IMR-90 (cell line): ENCODE measurements at regions not wholly inside any gene's neighbourhood (a gene's known extent, or its start where the extent isn't known, plus 50 kb on each side); places are given as distances from the start of the nearest gene placed in this dataset.

Source experiments
- CEBPB ChIP-seq: IDR thresholded peaks from 2 replicates; pipeline ENCODE4 v1.6.1; 2012; ENCODE audit warnings: low read depth, low read length, improper control_type of control experiment
- FOS ChIP-seq: fragments of 150-350 bp; IDR thresholded peaks from 2 replicates; pipeline ENCODE4 v1.6.1; 2016; ENCODE audit warnings: low read depth, low read length
- MAZ ChIP-seq: IDR thresholded peaks from 2 replicates; pipeline ENCODE4 v1.6.1; 2012; ENCODE audit warnings: low read depth, mild to moderate bottlenecking, low read length, improper control_type of control experiment, moderate library complexity, borderline replicate concordance
- POLR2A ChIP-seq: IDR thresholded peaks from 2 replicates; pipeline ENCODE4 v1.6.1; 2012; ENCODE audit warnings: mild to moderate bottlenecking, low read depth, low read length
- RAD21 ChIP-seq: IDR thresholded peaks from 2 replicates; pipeline ENCODE4 v1.6.1; 2012; ENCODE audit warnings: low read length, improper control_type of control experiment
- SMC3 ChIP-seq: fragments of 150-350 bp; IDR thresholded peaks from 2 replicates; pipeline ENCODE4 v1.6.1; 2016; ENCODE audit warnings: low read depth, mild to moderate bottlenecking, antibody characterized with exemption, low read length, moderate library complexity
- TF ChIP-seq, protein P1 (sequence below): conservative IDR thresholded peaks from 2 replicates; pipeline ENCODE4 v1.5.1; 2012; ENCODE audit warnings: mild to moderate bottlenecking, low read depth, low read length, improper control_type of control experiment
- TF ChIP-seq, protein P2 (sequence below): fragments of 150-350 bp; IDR thresholded peaks from 2 replicates; pipeline ENCODE4 v1.6.1; 2017; ENCODE audit warnings: mild to moderate bottlenecking, antibody characterized with exemption, low read length, low read depth

DNA sequence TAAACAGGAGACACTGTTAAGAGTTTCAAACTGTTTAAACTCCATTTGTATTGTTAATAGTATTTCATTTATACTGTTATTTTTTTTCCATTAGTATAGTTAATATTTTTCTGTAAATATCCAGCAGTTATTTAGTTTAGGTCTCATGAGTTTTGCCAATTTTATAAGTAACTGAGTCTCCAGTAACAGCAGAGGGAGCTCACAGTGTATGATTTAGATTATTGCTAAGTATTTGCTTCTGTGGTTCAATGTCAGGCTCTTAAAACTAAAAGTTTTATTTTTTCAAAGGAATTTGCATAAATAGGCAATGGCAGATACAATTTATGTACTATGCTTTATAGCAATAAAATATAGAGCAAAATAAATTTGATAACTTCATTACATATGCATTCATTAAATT, 209.7 kb downstream of the ATXN7L3B start:
- TF ChIP-seq, protein P1, sequence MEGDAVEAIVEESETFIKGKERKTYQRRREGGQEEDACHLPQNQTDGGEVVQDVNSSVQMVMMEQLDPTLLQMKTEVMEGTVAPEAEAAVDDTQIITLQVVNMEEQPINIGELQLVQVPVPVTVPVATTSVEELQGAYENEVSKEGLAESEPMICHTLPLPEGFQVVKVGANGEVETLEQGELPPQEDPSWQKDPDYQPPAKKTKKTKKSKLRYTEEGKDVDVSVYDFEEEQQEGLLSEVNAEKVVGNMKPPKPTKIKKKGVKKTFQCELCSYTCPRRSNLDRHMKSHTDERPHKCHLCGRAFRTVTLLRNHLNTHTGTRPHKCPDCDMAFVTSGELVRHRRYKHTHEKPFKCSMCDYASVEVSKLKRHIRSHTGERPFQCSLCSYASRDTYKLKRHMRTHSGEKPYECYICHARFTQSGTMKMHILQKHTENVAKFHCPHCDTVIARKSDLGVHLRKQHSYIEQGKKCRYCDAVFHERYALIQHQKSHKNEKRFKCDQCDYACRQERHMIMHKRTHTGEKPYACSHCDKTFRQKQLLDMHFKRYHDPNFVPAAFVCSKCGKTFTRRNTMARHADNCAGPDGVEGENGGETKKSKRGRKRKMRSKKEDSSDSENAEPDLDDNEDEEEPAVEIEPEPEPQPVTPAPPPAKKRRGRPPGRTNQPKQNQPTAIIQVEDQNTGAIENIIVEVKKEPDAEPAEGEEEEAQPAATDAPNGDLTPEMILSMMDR, result peak; percentile 32; the same call in 1 of the 2 replicates
- TF ChIP-seq FOS (no peak), POLR2A (no peak), CEBPB (no peak), MAZ (no peak), SMC3 (peak; percentile 20; the same call in 1 of the 2 replicates), RAD21 (0 out of 2 replicates have a peak, but pooled peaks have one; percentile 16)
- TF ChIP-seq, protein P2, sequence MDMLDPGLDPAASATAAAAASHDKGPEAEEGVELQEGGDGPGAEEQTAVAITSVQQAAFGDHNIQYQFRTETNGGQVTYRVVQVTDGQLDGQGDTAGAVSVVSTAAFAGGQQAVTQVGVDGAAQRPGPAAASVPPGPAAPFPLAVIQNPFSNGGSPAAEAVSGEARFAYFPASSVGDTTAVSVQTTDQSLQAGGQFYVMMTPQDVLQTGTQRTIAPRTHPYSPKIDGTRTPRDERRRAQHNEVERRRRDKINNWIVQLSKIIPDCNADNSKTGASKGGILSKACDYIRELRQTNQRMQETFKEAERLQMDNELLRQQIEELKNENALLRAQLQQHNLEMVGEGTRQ, result no peak
